ENCODE measurements at regions not wholly inside any gene's neighbourhood (a gene's known extent, or its start where the extent isn't known, plus 50 kb on each side); places are given as distances from the start of the nearest gene placed in this dataset.

DNA sequence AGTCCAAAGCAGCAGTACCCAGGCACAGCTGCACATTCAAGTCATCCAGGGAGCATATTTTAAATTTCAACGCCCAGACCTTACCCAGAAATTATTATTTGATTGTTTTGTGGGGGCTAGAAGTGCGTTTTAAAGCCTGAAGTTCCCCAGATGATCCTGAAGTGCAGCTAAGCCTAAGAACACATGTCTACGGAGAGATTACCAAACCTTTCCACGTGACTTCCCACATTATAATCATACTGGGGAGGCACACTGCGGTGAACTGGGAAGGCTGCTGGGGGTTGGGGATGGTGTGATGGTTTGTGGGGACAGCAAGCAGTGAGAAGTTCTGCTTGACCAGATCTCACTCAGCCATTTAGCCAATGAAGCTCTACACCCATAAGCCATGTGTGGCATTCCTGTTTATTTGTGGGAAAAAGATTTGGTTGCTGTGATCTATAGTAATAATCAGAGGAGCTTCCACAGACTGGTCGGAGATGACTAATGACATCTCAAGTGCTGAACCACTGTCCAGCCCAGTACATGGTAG is 93.4 kb upstream of the CDH6 start:
- no peak for DNase-seq (ENCODE audit: low read depth in 3 of 3, low spot score in 2 of 3)

DNA sequence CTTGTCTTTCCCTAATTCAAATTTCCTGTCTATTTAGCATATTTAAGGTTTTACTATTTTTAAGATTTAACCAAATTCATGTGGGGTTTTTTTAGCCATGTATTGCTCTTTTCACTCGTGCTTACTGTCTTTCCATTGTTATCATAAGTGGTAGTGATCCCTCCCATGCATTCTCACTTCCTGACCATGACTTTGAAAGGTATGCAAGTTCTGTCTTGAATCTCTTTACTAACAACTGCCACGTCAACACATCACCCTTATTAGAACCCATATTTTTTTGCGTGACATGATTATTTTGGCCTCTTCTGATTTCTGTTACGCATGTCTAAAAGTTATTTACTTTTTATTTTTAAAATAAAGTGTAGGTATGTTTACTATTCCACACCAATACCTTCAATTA is 94.7 kb upstream of the CDH6 start:
- no peak for DNase-seq (ENCODE audit: low read depth in 3 of 3, low spot score in 2 of 3)

DNA sequence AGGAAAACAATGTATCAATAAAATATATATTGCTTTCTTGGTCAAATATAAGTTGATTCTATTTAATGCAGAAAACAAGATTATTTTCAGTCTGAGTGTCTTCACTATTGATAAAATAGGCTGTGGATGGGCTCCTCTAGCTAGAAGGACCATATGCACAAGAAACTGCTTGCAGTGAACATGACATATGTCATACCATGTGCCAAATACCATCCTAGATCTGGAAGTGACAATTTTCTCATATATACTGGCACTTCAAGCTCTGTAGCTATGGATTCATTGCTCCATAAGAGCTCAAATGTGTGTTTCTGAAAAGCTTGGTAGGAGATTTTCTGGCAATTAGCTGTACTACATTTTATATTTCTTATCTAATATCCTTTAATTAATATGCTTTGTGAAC is 95.6 kb upstream of the CDH6 start:
- DNase-seq (ENCODE audit: low read depth in 3 of 3, low spot score in 2 of 3), result no peak

DNA sequence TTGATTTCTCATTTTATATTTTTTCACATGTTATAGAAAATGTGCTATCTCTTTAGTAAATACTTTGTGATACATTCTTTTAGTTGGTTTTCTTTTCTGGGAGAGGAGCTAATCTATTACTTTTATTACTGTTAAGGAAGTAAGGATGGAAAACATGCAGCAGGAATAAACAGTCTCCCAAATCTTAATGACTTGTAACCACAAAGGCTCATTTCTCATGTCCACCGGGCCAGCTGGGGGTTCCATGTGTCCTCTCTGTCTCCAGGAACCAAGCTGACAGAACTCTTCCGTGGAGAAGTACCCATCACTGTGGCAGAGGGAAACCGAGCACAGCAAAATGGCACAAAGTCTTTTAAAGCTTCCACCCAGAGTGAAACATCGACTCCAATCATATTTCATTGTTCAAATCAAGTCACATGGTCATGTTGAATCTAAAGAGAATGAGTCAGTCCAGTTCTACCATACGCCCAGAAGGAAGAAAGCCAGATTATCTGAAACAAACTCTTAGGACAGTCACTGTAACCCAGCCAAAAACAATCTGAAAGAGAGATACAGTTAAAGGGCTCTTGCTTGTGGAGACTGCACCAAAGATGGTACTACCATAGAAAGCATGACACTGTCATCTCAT is 97.1 kb upstream of the CDH6 start:
- no peak for DNase-seq (ENCODE audit: low read depth in 3 of 3, low spot score in 2 of 3)

DNA sequence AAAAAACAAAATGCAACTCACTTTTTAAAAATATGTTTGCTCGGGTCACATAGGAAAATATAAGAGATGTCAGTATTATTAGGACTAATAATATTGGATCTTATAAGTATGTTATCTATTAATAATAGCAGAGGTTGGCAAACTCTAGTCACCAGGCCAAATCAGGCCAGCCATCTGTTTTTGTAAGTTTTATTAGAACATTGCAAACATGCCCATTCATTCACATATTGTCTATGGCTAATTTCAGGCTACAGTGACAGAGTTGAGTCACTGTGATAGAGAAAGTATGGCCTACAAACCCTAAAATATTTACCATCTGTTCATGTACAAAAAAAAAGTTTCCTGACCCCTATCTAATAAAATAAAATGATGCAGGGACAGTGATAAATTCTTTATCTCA is 97.7 kb upstream of the CDH6 start:
- DNase-seq (ENCODE audit: low read depth in 3 of 3, low spot score in 2 of 3), result no peak

DNA sequence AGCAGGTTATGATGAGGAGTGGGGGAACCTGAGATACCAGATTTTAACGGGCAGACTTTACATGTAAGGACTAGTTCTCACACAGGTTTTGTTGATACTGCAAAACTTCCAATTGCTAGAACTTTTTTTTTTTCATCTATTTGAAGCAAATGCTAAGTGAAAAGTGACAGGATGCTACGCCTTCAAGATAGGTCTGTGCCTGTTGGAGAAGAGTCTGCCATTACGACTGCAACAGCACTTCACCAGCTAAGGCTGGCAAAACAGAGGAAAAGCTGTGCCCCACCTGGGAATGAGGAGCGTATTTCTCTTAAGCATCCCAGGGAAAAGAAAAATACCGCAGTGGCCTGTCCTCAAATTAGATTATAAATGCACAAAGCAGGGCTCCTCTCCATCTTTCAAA is 102.0 kb upstream of the CDH6 start:
- no peak for DNase-seq (ENCODE audit: low read depth in 3 of 3, low spot score in 2 of 3)

DNA sequence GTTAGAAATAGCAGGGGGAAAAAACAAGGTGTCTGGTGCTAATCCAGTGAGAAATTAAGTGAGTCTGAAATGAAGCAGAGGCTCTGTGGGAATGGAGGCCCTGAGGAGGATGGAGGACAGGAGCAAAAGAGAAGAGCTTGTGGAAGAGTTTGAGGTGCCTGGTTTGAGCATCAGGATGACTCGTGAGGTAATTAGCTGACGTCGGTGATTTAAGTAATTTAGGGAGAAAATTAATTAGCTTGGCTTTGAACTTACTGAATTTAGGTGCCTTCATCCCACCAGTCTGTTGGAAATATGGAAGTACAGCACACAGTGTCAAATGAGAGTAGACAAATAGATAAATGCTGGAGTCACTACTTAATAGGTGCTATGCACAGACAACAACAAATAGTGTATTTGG is 103.0 kb upstream of the CDH6 start:
- DNase-seq (ENCODE audit: low read depth in 3 of 3, low spot score in 2 of 3), result no peak

DNA sequence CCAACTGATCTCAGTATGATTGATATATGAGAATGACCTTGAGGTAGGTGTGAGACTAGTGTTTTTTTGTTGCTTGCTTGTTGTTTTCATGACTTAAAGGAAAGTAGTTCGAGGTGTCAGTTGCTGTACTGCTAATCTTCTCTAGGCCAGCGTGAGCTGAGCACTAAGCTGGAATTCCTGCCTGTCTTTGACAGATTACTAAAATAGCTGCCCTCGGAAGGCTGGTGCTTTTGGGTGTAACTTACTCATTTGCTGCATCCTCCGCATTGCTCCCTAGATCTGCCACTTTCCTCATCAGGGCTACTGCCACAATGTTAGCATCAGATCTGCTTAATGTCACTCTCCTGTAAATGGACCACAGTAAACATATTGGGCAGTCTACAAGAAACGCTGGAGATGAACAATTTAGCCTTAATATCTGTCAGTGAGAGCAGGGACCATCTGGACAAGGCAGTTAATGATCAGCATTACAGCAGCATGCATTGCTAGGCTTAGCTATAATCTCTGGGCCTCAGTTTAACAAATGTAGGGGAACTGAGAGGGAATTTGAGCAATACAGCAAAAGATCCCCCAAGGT is 106.6 kb upstream of the CDH6 start:
- DNase-seq (ENCODE audit: low read depth in 3 of 3, low spot score in 2 of 3), result no peak

DNA sequence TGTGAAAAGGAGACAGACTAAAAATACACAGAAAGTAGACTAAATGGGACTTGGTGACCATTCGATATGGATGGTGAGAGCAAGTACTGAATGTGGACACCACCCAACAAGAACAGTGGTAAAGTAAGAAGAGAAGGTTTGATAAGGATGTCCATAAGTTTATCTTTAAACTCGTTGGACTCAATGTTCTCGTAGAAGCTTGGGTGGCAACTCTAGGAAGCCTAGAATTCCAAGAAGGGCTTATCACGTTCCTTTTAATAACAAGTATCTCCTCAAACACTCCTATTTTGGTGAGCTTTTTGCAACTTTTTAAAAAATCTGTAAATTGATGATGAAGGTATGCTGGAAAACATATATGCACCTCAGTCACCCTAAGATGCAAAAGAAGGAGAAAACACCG is 108.6 kb upstream of the CDH6 start:
- no peak for DNase-seq (ENCODE audit: low read depth in 3 of 3, low spot score in 2 of 3)

DNA sequence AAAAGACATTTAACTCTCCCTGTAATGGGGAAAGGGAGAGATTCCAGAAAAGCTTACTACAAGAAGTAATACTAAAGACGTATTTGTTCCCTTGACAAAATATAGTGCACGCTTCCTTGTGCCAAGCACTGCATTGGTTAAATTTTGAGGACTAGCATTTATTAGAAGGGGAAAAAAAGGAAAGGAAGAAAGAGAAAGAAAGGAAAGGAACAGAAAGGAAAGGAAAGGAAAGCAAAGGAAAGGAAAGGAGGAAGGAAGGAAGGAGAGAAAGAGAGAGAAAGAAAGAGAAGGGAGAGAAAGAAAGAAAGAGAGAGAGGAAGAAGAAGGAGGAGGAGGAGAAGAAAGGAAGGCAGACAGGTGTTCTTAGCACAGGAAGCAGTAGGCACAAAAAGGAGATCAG is 110.1 kb upstream of the CDH6 start:
- DNase-seq (ENCODE audit: low read depth in 3 of 3, low spot score in 2 of 3), result no peak

DNA sequence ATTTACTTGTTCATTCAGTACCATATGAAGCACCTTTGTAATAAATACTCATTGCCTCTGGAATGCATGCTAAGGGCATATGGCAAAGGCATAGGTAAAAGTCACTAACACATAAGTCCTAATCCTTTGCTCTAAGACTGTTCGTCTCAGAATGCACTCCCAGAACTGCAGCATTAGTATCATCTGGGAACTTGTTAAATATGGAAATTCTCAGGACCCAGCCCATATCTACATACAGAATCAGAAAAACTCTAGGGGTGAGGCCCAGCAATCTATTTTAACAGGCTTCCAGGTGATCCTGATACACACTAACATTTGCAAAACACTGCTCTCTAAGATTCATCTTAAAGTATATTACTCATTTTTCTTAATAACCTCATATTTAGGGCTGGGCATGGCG is 113.8 kb upstream of the CDH6 start:
- no peak for DNase-seq (ENCODE audit: low read depth in 3 of 3, low spot score in 2 of 3)

DNA sequence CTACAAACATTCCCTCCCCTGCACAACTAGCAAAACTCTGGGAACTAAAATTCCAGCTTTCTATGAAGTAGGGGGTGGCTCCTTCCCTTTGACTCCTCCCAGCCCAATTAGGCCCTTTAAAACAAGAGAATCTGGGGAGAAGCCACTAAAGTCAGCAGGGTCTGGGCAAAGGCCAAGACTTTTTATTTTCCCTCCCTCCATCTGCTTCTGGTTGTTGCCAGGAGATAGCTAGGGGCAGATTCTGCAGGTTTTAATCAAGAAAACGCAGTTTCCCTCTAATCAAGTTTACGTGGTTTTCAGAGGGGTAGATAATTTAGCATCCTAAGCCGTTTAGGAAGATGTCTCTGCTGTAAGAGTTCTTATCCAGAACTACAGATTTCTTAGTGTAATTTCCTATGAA is 114.5 kb upstream of the CDH6 start:
- no peak for DNase-seq (ENCODE audit: low read depth in 3 of 3, low spot score in 2 of 3)

DNA sequence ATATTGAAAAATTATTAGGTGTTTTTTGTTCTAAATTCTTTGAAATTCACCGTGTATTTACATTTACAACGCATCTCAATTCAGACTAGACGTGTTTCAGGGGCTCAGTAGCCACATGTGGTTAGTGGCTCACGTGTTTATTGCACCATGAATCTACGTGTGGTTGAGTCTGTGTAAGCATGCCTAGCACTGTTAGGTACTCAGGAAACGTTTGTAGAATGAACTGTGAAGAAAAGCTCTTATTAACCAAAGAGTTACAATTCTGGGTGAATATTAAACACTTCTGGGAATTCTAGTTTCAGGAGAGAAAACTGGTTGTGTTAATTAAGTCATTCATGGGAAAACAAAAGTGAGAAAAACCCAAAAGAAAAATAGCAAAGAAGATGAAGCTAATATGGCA is 117.5 kb upstream of the CDH6 start:
- no peak for DNase-seq (ENCODE audit: low read depth in 3 of 3, low spot score in 2 of 3)

DNA sequence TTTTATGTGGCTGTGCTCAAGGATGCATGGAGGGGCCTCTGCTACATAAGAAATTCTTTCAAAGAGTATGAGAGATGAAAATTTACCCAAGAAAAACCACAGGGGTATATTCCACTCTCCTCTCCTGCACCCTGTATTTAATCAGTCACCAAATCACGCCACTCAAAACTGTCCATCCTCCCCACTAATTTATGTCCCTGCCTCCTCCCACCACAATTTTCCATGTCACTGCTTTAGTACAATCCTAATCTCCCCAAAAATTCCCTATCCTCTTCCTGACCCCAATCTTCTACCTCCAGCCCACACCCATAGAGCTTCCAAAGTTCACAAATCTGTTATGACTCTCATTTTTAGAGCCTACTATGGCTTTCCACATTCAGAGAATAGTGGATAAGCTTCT is 125.2 kb upstream of the CDH6 start:
- no peak for DNase-seq (ENCODE audit: low read depth in 3 of 3, low spot score in 2 of 3)

DNA sequence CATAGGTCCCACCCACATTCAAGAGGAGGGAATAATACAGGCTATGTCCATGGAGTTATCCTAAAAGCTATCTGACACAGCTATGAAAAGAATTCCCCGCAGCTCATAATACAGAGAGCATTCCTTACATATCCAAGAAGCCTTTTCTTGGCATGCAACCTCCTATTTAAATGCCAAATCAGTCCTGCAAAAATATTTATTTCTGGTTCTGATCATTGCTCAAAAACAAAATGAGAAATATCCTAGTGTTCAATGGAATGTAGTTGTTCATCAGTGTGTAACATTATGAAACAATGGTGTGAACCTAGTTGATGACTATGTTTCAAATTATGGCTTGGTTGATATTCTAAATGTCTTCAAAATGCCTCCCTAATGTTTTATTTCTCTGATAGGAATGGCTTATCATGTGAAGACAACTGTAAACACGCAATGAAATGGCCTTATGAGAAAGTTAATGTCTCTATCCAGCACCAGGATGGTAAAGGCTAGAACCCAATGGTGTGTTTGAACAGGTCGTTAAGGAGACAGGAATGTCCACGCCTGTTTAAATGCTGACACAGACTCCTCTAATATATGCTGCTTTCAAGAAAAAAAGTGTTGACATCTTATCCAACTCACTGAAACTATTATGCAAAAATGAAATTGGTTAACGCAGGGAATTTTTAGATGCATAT is 126.7 kb upstream of the CDH6 start:
- no peak for DNase-seq (ENCODE audit: low read depth in 3 of 3, low spot score in 2 of 3)

DNA sequence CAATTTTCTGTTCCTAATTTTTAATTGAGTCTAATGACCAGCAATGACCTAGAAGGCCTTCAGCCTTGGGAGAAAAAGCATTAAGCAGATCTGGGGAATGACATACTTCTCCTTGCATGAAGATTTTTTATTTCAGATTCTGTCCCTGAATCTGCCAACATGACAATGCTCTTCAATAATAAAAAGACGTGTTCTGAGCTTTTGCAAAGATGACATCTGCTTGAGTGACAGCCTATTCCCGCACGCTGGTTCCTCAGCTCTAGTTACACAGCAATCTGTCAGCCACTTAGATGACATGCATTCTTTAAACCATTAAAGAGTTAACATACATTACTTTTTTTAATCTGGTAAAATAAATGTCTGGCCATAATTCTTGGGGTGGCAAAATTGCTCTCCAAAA is 129.3 kb upstream of the CDH6 start:
- no peak for DNase-seq (ENCODE audit: low read depth in 3 of 3, low spot score in 2 of 3)

DNA sequence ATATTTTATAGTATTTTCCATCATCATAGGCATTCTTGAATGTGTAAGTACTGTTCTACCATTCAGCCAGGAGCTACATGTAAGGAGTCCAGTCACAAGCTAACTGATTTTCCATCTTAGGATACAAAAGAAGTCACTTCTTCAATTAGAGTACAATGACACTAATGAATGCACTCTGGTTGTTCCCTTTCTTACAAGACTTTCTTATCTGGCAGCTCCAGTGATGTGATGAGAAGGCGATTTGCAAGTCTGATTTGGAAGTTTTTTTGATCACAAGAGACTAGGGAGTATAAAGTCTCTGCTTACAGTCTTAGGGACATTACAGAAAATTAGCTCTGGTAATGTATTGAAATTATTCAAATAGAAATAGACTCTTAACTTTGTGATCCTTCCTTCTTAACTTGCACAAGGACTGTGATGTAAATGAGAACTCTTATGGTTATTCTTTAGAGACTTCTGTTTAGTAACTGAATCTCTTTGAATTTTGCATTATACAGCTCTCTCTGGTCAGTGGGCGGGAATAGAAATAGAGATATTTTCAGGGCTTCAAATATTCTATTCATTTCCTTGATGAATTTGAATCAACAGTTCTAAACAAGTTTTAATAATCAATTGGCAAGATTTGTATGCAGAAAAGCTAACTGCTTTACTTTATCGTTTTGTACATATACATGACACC is 130.4 kb upstream of the CDH6 start:
- DNase-seq (ENCODE audit: low read depth in 3 of 3, low spot score in 2 of 3), result no peak

DNA sequence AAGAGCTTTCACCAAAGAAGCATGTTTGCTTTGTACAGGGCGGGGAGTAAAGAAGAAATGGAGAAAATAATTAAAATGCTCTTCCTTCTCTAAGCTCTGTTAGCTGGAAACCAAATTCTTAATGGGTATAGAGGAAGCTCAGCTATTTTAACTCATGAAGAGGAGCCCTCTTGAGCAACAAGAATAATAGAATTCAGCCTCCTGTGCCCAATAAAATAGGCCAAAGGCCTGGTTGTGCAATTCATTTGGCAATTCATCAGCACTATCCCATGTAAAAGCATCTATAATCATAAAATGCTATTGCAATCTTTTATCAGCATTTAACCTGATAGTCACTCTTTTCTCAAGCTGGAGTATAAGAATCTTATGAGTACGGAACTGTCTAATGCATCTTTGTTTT is 133.6 kb upstream of the CDH6 start:
- no peak for DNase-seq (ENCODE audit: low read depth in 3 of 3, low spot score in 2 of 3)

DNA sequence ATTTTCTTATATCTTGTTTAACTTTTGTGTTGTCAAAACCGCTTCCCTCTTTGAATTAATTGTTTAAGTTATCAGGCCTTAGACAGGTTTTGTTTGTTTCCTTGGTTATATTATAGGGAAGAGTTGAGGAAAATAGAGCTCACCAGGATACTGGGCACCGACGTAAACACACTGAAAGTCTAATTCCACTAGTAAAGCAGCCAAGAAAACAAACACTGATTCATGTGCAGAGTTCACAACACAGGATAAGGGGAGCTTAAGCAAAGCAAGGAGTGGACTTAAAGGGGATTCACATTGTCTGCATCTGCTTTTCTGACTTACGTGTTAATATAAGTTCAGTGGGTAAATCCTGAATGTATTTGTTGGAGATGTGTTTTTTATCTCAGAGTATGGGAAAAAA is 139.0 kb upstream of the CDH6 start:
- no peak for DNase-seq (ENCODE audit: low read depth in 3 of 3, low spot score in 2 of 3)

DNA sequence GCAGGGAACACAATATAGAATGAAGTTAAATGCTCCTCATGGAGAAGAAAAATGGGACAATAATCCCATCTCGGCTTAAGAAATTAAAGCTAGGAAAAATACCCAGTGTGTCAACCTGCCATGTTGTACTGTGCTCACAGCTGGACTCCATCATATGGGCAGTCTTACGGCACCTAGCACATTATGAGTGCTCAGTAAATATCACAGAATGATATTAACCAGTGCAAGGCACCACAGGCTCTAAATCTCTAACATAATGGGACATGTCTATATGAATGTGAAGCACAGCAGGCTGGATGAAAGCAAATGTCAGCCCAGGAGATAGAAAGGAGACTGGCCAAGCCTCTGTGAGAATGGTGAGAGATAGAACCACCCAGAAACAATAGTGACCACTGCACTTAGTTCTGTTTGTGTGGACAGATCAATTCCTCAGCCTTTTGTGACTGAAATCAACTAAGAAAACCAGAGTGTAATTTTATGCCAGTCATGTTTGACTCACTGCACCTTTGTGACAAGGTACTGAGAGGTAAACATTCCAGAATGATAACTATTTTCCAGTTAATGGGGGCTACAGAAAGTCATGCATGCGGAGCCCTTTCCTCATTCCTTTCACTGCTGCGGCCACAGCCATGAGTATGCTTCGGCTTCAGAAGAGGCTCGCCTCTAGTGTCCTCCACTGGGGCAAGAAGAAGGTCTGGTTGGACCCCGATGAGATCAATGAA is 140.4 kb upstream of the CDH6 start:
- DNase-seq (ENCODE audit: low read depth in 3 of 3, low spot score in 2 of 3), result no peak

DNA sequence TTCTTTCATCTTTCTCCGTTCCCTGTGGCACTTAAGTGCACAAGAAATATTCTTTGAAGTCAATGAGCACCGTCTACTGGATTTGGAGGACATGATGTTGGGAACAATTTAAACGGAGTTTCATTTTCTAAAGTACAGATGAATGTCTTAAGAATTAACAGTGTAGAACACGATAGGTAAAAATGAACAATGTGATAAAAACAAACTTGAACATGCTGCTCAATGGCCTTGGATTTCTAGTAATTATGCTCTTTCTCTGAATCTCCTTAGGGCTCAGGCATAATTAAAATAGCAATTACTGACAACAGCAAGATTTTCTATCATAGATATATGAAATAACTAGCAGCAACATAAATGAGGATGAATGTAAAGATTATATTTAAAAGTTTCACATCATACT is 142.2 kb upstream of the CDH6 start:
- no peak for DNase-seq (ENCODE audit: low read depth in 3 of 3, low spot score in 2 of 3)
